HG02571 (cell line): ENCODE measurements at regions not wholly inside any gene's neighbourhood (a gene's known extent, or its start where the extent isn't known, plus 50 kb on each side); places are given as distances from the start of the nearest gene placed in this dataset.

Experiments used
- ATAC-seq: cut with Tn5 transposase; IDR thresholded peaks from one replicate; pipeline ENCODE4 v1.9.1; 2021; ENCODE audit warnings: mild to moderate bottlenecking, moderate library complexity; ENCODE audit not compliant: unreplicated experiment

- no peak for ATAC-seq
Measured at GRCh38 chr5:68161156-68161555, 54.4 kb upstream of the PIK3R1 start.

DNA sequence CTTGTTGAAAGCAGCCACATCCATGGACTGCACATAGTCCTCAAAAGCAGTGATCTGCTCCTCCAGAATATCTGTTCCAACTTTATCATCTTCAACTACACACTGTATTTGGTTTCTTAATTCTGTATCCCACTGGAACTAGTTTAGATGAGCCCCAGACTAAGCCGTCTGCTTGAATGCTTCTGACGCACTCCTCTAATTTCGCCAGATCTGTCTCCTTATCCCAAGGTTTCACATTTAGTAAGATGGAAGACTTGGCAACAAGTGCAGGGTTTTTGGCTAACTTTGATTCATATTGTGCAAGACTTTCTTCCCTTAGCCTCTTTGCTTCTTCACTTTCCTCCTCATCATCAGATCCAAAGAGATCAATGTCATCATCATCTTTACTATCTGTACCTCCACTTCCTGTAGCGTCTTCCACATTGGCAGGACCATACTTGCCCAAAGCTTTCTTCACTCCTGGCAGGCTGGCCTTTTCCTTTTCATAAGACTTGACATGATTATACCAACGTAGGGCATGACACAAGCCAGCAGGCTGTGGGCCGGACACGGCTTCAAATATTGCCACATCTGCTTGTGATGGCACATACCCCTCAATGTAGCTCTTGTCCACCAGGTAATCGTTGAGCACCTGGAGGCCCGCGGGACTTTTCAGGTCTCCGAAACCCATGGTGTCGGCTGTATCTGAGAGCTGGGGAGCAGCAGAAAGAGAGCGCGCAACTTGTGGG lies 56.2 kb upstream of the PIK3R1 start:
- no peak for ATAC-seq

- ATAC-seq = no peak
Measured at GRCh38 chr5:68155940-68156339, 59.6 kb upstream of the PIK3R1 start.

DNA sequence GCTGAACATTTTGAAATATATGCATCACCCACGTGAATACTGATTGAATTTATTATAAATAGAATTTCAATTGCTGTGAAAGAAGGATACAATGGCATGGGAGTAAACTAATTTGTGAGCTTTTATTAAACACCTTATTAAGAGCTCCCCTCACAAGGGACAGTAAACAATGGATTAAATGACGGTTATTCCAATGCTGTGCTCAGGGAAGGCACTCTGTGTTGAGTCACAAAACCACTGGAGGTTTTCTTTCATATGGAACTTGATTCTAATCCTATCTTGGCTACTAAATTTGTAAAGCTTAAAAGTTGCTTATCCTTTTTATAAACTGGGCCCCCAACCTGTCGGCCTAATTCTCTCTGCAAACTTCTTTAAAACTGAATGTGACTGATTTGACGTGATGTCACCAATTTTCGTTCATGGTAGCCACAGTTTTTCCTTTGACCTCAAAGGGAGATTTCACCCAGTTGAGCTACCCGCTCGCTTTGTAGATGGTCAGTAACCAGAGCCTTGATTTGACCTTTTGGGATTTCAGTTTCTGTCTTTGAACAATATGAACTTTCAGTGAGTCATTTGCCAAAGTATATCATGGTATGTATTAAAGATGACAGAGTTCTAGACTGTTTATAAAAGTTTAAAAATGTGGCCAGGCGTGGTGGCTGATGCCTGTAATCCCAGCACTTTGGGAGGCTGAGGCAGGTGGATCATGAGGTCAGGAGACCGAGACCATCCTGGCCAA lies 61.3 kb upstream of the PIK3R1 start:
- ATAC-seq = no peak

GRCh38 chr5:68151812-68152211 lies 63.7 kb upstream of the PIK3R1 start:
- no peak for ATAC-seq

DNA sequence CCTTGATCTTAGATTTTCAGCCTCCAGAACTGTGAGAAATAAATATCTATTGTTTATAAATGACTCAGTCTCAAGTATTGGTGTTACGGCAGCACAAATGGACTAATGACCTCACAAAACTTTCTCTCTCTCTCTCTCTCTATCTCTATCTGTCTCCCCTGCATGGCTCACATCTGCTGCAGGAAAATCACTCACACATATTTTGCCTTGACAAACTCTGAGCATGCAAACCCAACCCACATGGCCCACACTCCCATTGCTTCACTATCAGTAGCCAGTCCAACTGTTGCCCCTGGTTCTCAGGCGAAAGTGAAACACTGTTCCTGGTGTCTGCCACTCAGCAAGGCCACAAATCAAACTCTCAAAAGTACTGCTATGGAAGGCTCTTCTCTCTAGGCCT lies 66.4 kb upstream of the PIK3R1 start:
- peak; percentile 47 for ATAC-seq

GRCh38 chr5:68148096-68148495 lies 67.5 kb upstream of the PIK3R1 start:
- no peak for ATAC-seq

DNA sequence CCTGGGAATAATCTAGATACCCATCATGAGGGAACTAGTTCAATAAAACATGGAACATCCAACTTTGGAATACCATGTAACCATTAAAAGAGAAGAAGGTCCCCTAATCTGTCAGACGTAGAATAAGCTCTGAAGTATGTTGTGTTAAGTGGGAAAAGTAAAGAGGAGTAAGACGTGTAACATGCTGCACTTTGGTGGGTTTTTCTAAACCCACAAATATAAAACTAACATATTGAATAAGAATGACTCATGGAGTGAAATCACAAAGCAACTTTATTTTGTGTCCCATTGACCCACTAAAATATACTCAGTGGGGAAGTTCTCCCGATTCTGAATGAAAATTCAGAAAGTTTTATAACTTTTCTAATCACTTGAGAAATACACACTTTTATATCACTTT lies 67.9 kb upstream of the PIK3R1 start:
- ATAC-seq = no peak

- no peak for ATAC-seq
Measured at GRCh38 chr5:68141494-68141893, 74.1 kb upstream of the PIK3R1 start.

DNA sequence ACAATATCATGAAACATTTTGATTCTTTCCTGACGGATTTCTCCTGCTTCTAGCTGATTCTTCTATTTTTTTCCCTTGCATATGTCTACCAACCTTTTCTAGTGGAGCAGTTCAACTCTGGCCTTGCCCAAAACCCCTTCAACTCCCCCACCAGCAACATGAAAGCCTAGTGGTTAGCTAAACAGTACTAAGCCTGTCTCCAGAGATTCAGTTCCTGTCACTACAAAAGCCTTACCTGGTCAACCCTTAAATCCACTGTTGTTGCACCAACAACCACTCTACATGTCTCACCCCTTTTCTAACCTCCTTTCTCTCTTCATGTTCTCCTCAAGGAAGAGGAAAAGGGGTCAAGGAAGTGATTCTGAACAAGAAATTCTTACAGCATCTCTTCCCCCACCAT lies 74.8 kb upstream of the PIK3R1 start:
- ATAC-seq = no peak

DNA sequence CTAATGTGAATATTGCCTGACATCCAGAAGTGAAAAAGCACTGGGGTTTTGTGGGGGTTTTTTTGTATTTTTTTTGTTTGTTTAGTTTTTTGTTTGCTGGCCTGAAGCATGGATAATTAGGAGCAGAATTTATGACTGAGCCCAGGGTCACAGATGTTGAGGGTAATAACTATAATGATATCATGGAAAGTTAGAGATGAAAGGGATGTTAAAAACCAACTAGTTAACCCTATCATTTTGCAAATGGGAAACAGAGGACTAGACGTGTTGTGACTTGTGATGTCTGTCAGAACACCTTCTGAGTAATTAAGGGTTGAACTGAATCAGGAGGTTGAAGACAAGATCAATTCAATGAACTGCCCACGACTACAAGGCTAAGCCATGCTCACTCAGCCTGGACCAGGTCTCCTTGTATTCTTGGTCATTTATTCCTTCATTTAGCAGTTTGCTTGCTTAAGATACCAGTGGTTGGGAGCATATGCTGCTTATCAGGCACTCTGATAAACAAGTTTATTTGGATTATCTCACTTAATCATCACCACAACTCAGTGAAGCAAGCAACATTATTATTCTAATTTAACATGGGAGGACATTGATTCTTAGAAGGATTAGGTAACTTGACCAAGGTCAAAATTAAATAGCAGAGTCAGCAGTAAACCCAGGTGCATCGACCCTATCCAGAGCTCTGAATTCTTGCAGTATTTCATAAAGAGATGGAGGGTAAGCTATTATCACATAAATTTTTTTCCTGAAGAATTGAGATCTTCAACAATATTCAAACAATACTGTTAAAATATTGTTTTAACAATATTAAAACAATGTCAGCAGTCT lies 75.7 kb upstream of the PIK3R1 start:
- no peak for ATAC-seq

GRCh38 chr5:68137511-68138140 lies 77.9 kb upstream of the PIK3R1 start:
- no peak for ATAC-seq

DNA sequence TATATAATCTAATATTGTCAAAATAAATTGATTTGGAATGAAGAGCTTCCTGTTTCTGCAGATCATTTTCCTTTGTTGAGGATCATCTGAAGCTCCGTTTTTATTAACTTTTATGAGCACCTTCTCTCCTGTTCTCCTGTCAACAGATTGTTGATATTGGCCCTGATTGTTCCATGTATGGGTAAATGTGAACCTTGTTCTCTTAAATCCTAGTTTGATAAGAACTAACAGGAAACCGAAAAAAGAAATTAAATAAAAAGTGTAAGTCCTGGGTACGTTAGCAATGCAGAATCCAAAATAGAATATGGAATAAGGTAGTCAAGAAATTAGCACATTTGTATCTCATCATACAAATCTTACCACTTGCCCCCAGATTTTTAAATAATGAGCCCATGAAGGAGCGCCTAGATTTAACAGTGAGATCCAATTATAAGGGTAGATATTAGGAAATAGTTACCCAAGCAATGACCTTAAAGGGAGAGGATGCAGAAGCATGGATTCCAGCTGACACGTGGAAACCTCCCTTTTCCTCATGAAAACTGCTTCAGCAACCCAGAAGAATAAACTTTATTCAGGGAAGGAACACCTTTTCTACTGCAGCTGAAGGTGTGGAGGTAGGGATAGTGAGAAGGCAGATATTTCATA lies 80.8 kb upstream of the PIK3R1 start:
- no peak for ATAC-seq

- ATAC-seq = no peak
Measured at GRCh38 chr5:68134033-68134668, 81.4 kb upstream of the PIK3R1 start.

DNA sequence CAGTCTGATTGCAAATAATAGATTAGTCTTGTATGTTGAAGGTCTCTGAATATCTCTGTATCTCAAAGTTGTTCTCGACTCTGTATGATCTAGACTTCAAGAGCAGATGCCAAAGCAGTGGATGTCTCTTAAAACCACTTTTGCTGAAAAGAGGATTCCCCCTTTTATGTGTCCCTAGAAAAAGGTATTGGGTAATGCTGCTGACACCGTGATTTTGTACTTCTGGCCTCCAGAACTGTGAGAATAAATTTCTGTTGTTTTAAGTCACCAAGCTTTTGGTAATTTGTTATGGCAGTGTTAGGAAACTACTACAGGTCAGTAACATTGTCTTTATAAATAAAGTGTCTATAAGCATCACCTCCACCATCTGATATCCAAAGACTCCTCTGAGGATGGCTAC lies 85.3 kb upstream of the PIK3R1 start:
- no peak for ATAC-seq

GRCh38 chr5:68129364-68129763 lies 86.2 kb upstream of the PIK3R1 start:
- no peak for ATAC-seq

GRCh38 chr5:68126886-68127285 lies 88.7 kb upstream of the PIK3R1 start:
- no peak for ATAC-seq

GRCh38 chr5:68122439-68123328 lies 92.9 kb upstream of the PIK3R1 start:
- no peak for ATAC-seq

DNA sequence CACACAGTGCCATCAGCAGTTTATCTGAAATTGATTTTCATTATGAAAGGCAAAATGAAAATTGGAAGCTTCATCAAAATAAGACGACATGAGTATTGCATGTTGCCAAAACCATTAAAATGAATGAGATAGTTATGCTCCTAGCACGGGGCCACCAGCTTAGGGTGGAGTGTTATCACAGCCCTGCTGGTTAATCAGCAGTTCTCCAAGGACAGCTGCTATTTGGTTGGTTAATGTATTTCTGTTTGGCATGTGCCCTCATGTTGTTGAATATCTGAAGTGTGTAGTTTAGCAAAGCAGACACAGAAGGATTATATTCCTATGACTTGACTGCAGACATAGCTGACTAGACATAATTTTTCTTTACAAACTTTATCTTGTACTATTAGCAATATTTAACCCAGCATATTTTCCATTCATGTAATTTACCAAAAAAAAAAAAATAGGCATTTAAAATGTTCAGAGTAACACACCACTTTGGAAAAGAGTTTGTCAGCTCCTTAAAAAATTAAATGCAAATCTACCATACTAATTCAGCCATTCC lies 98.6 kb upstream of the PIK3R1 start:
- ATAC-seq = no peak
